IMR-90 (cell line): ENCODE measurements at regions not wholly inside any gene's neighbourhood (a gene's known extent, or its start where the extent isn't known, plus 50 kb on each side); places are given as distances from the start of the nearest gene placed in this dataset.

ENCODE experiments used
- ATAC-seq: fragments of 200-7000 bp; cut with Tn5 transposase; 2 replicates; pipeline ENCODE4 v1.9.1; 2020; ENCODE audit warnings: low read depth, mild to moderate bottlenecking, moderate library complexity
- BruUV-seq: library from RNA; stranded (reverse); fragments of 400-500 nt; replicated peaks from 2 replicates; lab custom pipeline; 2021; lab: Mats Ljungman, UMichigan
- CTCF ChIA-PET: fragments of 300-600 bp; formaldehyde crosslinking; extraction: SDS; loops from one replicate; lab custom pipeline; 2021; ENCODE audit warnings: antibody characterized with exemption; lab: Yijun Ruan, JAX
- POLR2A ChIA-PET: fragments of 300-600 bp; sonication (Branson Sonifier 250); formaldehyde crosslinking; loops from one replicate; lab custom pipeline; 2022; ENCODE audit warnings: antibody characterized with exemption; ENCODE audit not compliant: unreplicated experiment; lab: Charles Lee
- DNase-seq: peaks from one replicate; pipeline ENCODE4 v3.0.0; 2013
- H2AFZ ChIP-seq: replicated peaks from 2 replicates; pipeline ENCODE3; 2013; ENCODE audit warnings: low read length, mild to moderate bottlenecking; ENCODE audit not compliant: poor library complexity
- H2AK5ac ChIP-seq: 2 replicates; pipeline ENCODE4 v1.6.1; 2013; ENCODE audit warnings: low read depth, low read length, inconsistent platforms
- H2AK9ac ChIP-seq: replicated peaks from 2 replicates; pipeline ENCODE3; 2013; ENCODE audit warnings: mild to moderate bottlenecking, low read depth, low read length, moderate library complexity; ENCODE audit not compliant: poor library complexity
- H2BK120ac ChIP-seq: 2 replicates; pipeline ENCODE4 v1.6.1; 2013; ENCODE audit warnings: low read depth, low read length, inconsistent platforms
- H2BK15ac ChIP-seq: 3 replicates; pipeline ENCODE4 v1.6.1; 2013; ENCODE audit warnings: low read depth, low read length, inconsistent platforms
- H2BK20ac ChIP-seq: 2 replicates; pipeline ENCODE4 v1.6.1; 2013; ENCODE audit warnings: low read depth, mild to moderate bottlenecking, inconsistent platforms, low read length, moderate library complexity
- H2BK5ac ChIP-seq: 2 replicates; pipeline ENCODE4 v1.6.1; 2013; ENCODE audit warnings: mild to moderate bottlenecking, low read depth, low read length, inconsistent platforms; ENCODE audit not compliant: poor library complexity, severe bottlenecking
- H3K14ac ChIP-seq: replicated peaks from 2 replicates; pipeline ENCODE4 v1.6.1; 2013; ENCODE audit warnings: low read depth, low read length, inconsistent platforms
- H3K18ac ChIP-seq: 2 replicates; pipeline ENCODE4 v1.6.1; 2013; ENCODE audit warnings: low read depth, low read length, control low read depth
- H3K23ac ChIP-seq: 2 replicates; pipeline ENCODE4 v1.6.1; 2013; ENCODE audit warnings: low read depth, low read length, inconsistent platforms
- H3K27ac ChIP-seq: 2 replicates; pipeline ENCODE4 v1.5.1; 2013; ENCODE audit warnings: mild to moderate bottlenecking, control low read depth, low read length; ENCODE audit not compliant: insufficient read depth
- H3K27me3 ChIP-seq: 2 replicates; pipeline ENCODE4 v1.6.1; 2013; ENCODE audit warnings: low read length; ENCODE audit not compliant: control insufficient read depth, insufficient read depth
- H3K36me3 ChIP-seq: 2 replicates; pipeline ENCODE4 v1.6.1; 2013; ENCODE audit warnings: low read length, mixed read lengths; ENCODE audit not compliant: control insufficient read depth, insufficient read depth
- H3K4ac ChIP-seq: 2 replicates; pipeline ENCODE4 v1.6.1; 2013; ENCODE audit warnings: low read depth, low read length, inconsistent platforms
- H3K4me1 ChIP-seq: 2 replicates; pipeline ENCODE4 v1.6.1; 2013; ENCODE audit warnings: low read length, mixed read lengths; ENCODE audit not compliant: control insufficient read depth, insufficient read depth
- H3K4me2 ChIP-seq: 2 replicates; pipeline ENCODE4 v1.6.1; 2013; ENCODE audit warnings: low read depth, mild to moderate bottlenecking, control low read depth, low read length, moderate library complexity
- H3K4me3 ChIP-seq: 2 replicates; pipeline ENCODE4 v1.5.1; 2013; ENCODE audit warnings: low read depth, mild to moderate bottlenecking, control low read depth, low read length, moderate library complexity; ENCODE audit not compliant: insufficient read depth
- H3K56ac ChIP-seq: 2 replicates; pipeline ENCODE4 v1.6.1; 2013; ENCODE audit warnings: low read length, inconsistent platforms; ENCODE audit not compliant: insufficient read depth; ENCODE audit errors: extremely low read depth
- H3K79me1 ChIP-seq, 2 experiments: 2 replicates each; pipeline ENCODE4 v1.6.1; 2013; ENCODE audit warnings: low read length in 2 of 2, inconsistent platforms in 1 of 2, low read depth in 1 of 2
- H3K9ac ChIP-seq: 2 replicates; pipeline ENCODE4 v1.6.1; 2013; ENCODE audit warnings: low read depth, low read length, control low read depth
- H3K9me1 ChIP-seq: 2 replicates; pipeline ENCODE4 v1.6.1; 2013; ENCODE audit warnings: low read length, inconsistent platforms; ENCODE audit not compliant: insufficient read depth
- H3K9me3 ChIP-seq: 2 replicates; pipeline ENCODE4 v1.6.1; 2013; ENCODE audit warnings: low read length; ENCODE audit not compliant: control insufficient read depth, insufficient read depth
- H4K20me1 ChIP-seq: 2 replicates; pipeline ENCODE4 v1.6.1; 2013; ENCODE audit warnings: low read length, inconsistent platforms; ENCODE audit not compliant: insufficient read depth
- H4K5ac ChIP-seq: 2 replicates; pipeline ENCODE4 v1.6.1; 2013; ENCODE audit warnings: mild to moderate bottlenecking, low read depth, low read length, control low read depth
- H4K8ac ChIP-seq, 2 experiments: 2 replicates each; pipeline ENCODE4 v1.6.1; 2013; ENCODE audit warnings: low read depth in 2 of 2, low read length in 2 of 2, control low read depth in 1 of 2, inconsistent platforms in 1 of 2
- H4K91ac ChIP-seq: 2 replicates; pipeline ENCODE4 v1.6.1; 2013; ENCODE audit warnings: low read depth, low read length, inconsistent platforms; ENCODE audit not compliant: insufficient read depth
- BHLHE40 ChIP-seq: fragments of 150-350 bp; IDR thresholded peaks from 2 replicates; pipeline ENCODE4 v1.6.1; 2016; ENCODE audit warnings: mild to moderate bottlenecking, low read depth, low read length
- CEBPB ChIP-seq: IDR thresholded peaks from 2 replicates; pipeline ENCODE4 v1.6.1; 2012; ENCODE audit warnings: low read depth, low read length, improper control_type of control experiment
- CHD1 ChIP-seq: IDR thresholded peaks from 2 replicates; pipeline ENCODE4 v1.6.1; 2012; ENCODE audit warnings: low read depth, low read length, improper control_type of control experiment
- FOS ChIP-seq: fragments of 150-350 bp; IDR thresholded peaks from 2 replicates; pipeline ENCODE4 v1.6.1; 2016; ENCODE audit warnings: low read depth, low read length
- MAFK ChIP-seq: IDR thresholded peaks from 2 replicates; pipeline ENCODE4 v1.6.1; 2012; ENCODE audit warnings: low read depth, low read length, improper control_type of control experiment
- MAZ ChIP-seq: IDR thresholded peaks from 2 replicates; pipeline ENCODE4 v1.6.1; 2012; ENCODE audit warnings: low read depth, mild to moderate bottlenecking, low read length, improper control_type of control experiment, moderate library complexity, borderline replicate concordance
- MXI1 ChIP-seq: IDR thresholded peaks from 2 replicates; pipeline ENCODE4 v1.6.1; 2012; ENCODE audit warnings: low read depth, mild to moderate bottlenecking, low read length, moderate library complexity, borderline replicate concordance
- NFE2L2 ChIP-seq: fragments of 150-350 bp; IDR thresholded peaks from 2 replicates; pipeline ENCODE4 v1.6.1; 2016; ENCODE audit warnings: low read depth, mild to moderate bottlenecking, low read length
- POLR2A ChIP-seq: IDR thresholded peaks from 2 replicates; pipeline ENCODE4 v1.6.1; 2012; ENCODE audit warnings: mild to moderate bottlenecking, low read depth, low read length
- RAD21 ChIP-seq: IDR thresholded peaks from 2 replicates; pipeline ENCODE4 v1.6.1; 2012; ENCODE audit warnings: low read length, improper control_type of control experiment
- SMC3 ChIP-seq: fragments of 150-350 bp; IDR thresholded peaks from 2 replicates; pipeline ENCODE4 v1.6.1; 2016; ENCODE audit warnings: low read depth, mild to moderate bottlenecking, antibody characterized with exemption, low read length, moderate library complexity
- WGBS, 2 experiments: methylation state at CpG; one replicate each; pipeline versions ENCODE4 v1.1.5 to v1.1.7; 2013; ENCODE audit warnings: missing lambda C conversion rate in 2 of 2; ENCODE audit not compliant: insufficient read length in 1 of 2; ENCODE audit errors: extremely low coverage in 2 of 2; 5-methylcytosine and 5-hydroxymethylcytosine counted together
- dilution Hi-C: fragments of 300-500 bp; cut with HindIII; formaldehyde crosslinking; loops from one replicate; pipeline ENCODE4 v1.14.3; 2018; ENCODE audit warnings: low sequenced_read_pairs; ENCODE audit not compliant: unreplicated experiment
- in situ Hi-C: fragments of 300-500 bp; cut with MboI; formaldehyde crosslinking; loops from 3 replicates; pipeline ENCODE4 v1.14.3; 2019; ENCODE audit warnings: low sequenced_read_pairs, inconsistent platforms, mixed read lengths
- intact Hi-C: fragments of 100-400 bp; cut with micrococcal nuclease; formaldehyde crosslinking; loops from 2 replicates; pipeline ENCODE4 v1.10.0; 2022
- TF ChIP-seq, protein P1 (sequence below): conservative IDR thresholded peaks from 2 replicates; pipeline ENCODE4 v1.5.1; 2012; ENCODE audit warnings: mild to moderate bottlenecking, low read depth, low read length, improper control_type of control experiment
- TF ChIP-seq, protein P2 (sequence below): fragments of 150-350 bp; IDR thresholded peaks from 2 replicates; pipeline ENCODE4 v1.6.1; 2017; ENCODE audit warnings: mild to moderate bottlenecking, antibody characterized with exemption, low read length, low read depth
- TF ChIP-seq, protein P3 (sequence below): fragments of 150-350 bp; IDR thresholded peaks from 2 replicates; pipeline ENCODE4 v1.6.1; 2016; ENCODE audit warnings: low read depth, mild to moderate bottlenecking, low read length, moderate library complexity, borderline replicate concordance

DNA sequence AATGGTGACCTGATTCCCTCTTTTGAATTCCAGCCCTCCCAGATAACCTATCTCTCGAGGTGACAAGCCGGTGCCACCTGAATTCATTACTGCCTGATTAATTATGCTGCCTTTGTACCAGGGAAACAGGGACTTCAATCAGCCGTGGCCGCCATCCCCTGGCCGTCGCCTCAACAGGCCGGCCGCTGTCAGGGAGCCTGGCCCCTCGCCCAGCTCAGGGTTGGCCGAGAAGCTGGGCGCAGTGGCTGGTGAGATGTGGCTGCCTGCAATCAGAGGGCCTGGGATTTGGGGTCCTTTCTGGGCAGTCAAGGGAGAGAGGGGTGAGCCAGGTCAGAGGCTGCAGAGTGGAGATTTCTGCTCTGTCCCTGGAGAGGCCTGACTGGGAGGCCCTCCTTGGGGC, 91.2 kb downstream of the KCTD15 start:
- no peak overlapping the region for H2BK120ac ChIP-seq
- intact Hi-C loops: no loop called here
- H3K79me1 ChIP-seq: no peaks in the 10 kb centered on the region
- H2AK9ac ChIP-seq: no peak overlapping the region
- H3K4me1 ChIP-seq: no peaks in the 10 kb centered on the region
- TF ChIP-seq CEBPB (no peak), BHLHE40 (no peak), NFE2L2 (no peak), MAFK (no peak), MXI1 (no peak), FOS (no peak), SMC3 (no peak), POLR2A (no peak), CHD1 (no peak), MAZ (no peak), RAD21 (no peak)
- TF ChIP-seq, protein P1, sequence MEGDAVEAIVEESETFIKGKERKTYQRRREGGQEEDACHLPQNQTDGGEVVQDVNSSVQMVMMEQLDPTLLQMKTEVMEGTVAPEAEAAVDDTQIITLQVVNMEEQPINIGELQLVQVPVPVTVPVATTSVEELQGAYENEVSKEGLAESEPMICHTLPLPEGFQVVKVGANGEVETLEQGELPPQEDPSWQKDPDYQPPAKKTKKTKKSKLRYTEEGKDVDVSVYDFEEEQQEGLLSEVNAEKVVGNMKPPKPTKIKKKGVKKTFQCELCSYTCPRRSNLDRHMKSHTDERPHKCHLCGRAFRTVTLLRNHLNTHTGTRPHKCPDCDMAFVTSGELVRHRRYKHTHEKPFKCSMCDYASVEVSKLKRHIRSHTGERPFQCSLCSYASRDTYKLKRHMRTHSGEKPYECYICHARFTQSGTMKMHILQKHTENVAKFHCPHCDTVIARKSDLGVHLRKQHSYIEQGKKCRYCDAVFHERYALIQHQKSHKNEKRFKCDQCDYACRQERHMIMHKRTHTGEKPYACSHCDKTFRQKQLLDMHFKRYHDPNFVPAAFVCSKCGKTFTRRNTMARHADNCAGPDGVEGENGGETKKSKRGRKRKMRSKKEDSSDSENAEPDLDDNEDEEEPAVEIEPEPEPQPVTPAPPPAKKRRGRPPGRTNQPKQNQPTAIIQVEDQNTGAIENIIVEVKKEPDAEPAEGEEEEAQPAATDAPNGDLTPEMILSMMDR: no peak
- TF ChIP-seq, protein P2, sequence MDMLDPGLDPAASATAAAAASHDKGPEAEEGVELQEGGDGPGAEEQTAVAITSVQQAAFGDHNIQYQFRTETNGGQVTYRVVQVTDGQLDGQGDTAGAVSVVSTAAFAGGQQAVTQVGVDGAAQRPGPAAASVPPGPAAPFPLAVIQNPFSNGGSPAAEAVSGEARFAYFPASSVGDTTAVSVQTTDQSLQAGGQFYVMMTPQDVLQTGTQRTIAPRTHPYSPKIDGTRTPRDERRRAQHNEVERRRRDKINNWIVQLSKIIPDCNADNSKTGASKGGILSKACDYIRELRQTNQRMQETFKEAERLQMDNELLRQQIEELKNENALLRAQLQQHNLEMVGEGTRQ: no peak
- TF ChIP-seq, protein P3, sequence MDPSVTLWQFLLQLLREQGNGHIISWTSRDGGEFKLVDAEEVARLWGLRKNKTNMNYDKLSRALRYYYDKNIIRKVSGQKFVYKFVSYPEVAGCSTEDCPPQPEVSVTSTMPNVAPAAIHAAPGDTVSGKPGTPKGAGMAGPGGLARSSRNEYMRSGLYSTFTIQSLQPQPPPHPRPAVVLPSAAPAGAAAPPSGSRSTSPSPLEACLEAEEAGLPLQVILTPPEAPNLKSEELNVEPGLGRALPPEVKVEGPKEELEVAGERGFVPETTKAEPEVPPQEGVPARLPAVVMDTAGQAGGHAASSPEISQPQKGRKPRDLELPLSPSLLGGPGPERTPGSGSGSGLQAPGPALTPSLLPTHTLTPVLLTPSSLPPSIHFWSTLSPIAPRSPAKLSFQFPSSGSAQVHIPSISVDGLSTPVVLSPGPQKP: no peak
- H3K18ac ChIP-seq: no peak overlapping the region
- no peak overlapping the region for H4K91ac ChIP-seq
- POLR2A ChIA-PET: no interaction called here
- no peak overlapping the region for H3K27ac ChIP-seq
- H2BK15ac ChIP-seq: no peak overlapping the region
- no peak overlapping the region for H3K23ac ChIP-seq
- DNase-seq: no peak
- H3K9me3 ChIP-seq: no peaks in the 10 kb centered on the region
- no peaks in the 10 kb centered on the region for H3K9me1 ChIP-seq
- H3K4me2 ChIP-seq: no peak overlapping the region
- no peak overlapping the region for H3K4ac ChIP-seq
- no peak overlapping the region for H3K56ac ChIP-seq
- no peak overlapping the region for H3K9ac ChIP-seq
- H3K4me3 ChIP-seq: no peak overlapping the region
- no peak overlapping the region for H2BK20ac ChIP-seq
- in situ Hi-C loops: no loop called here
- no peak overlapping the region for H4K8ac ChIP-seq
- no TSS peak for BruUV-seq
- no peak for ATAC-seq
- no peak overlapping the region for H2AK5ac ChIP-seq
- 73% methylated on average over 2 of the region's 11 CpGs; no CpG with 5 or more reads in 1 of the 2 experiments for WGBS, 2 experiments
- dilution Hi-C loops: no loop called here
- H2AFZ ChIP-seq: no peak overlapping the region
- H2BK5ac ChIP-seq: no peak overlapping the region
- H3K36me3 ChIP-seq: no peaks in the 10 kb centered on the region
- no peak overlapping the region for H4K5ac ChIP-seq
- CTCF ChIA-PET: no interaction called here
- no peak overlapping the region for H3K14ac ChIP-seq
- no peaks in the 10 kb centered on the region for H4K20me1 ChIP-seq
- H3K27me3 ChIP-seq: peaks cover 2% of the 10 kb centered on the region; the same call in 1 of the 2 replicates
